GM12864 (cell line): ENCODE measurements at regions not wholly inside any gene's neighbourhood (a gene's known extent, or its start where the extent isn't known, plus 50 kb on each side); places are given as distances from the start of the nearest gene placed in this dataset.

ENCODE experiments used
- DNase-seq: peaks from one replicate; pipeline ENCODE4 v3.0.0-alpha.2; 2011; ENCODE audit warnings: low read depth
- H3K4me3 ChIP-seq: 2 replicates; pipeline ENCODE4 v1.5.1; 2011; ENCODE audit warnings: mild to moderate bottlenecking, low read depth, low read length, control low read depth
- CTCF ChIP-seq: IDR thresholded peaks from 2 replicates; pipeline ENCODE4 v1.5.1; 2011; ENCODE audit warnings: low read depth, mild to moderate bottlenecking, moderate library complexity, low read length, control low read depth, inconsistent platforms; ENCODE audit errors: missing control alignments

GRCh38 chr13:95502216-95502615 lies 50.3 kb upstream of the CLDN10 start:
- TF ChIP-seq CTCF, result no peak
- no peak overlapping the region for H3K4me3 ChIP-seq
- no peak for DNase-seq
